OCI-LY3 (cell line): ENCODE measurements at regions not wholly inside any gene's neighbourhood (a gene's known extent, or its start where the extent isn't known, plus 50 kb on each side); places are given as distances from the start of the nearest gene placed in this dataset.

ENCODE experiments used
- CTCF ChIP-seq: fragments of 200-600, 300-600 bp; sonication (generic); IDR thresholded peaks from 2 replicates; pipeline ENCODE4 v1.5.1; 2014; ENCODE audit warnings: antibody characterized with exemption, low read length, low read depth
- EZH2phosphoT487 ChIP-seq: fragments of 200-600 bp; shearing (Covaris generic); IDR thresholded peaks from 2 replicates; pipeline ENCODE4 v1.6.1; 2018; ENCODE audit warnings: antibody characterized with exemption, mixed run types, low read depth

GRCh38 chr16:66186251-66186785 lies 180.2 kb upstream of the CDH5 start:
- no peak for TF ChIP-seq CTCF
- TF ChIP-seq EZH2phosphoT487: no peak
